Right lobe of liver (tissue), 4 donors: ENCODE measurements at regions not wholly inside any gene's neighbourhood (a gene's known extent, or its start where the extent isn't known, plus 50 kb on each side); places are given as distances from the start of the nearest gene placed in this dataset.

Experiments
- POLR2A ChIP-seq: fragments of 450-650 bp; IDR thresholded peaks from one replicate; pipeline ENCODE4 v1.6.1; 2017; ENCODE audit warnings: antibody characterized with exemption, mild to moderate bottlenecking
- TF ChIP-seq, protein P1 (sequence below), 4 donors: fragments of 200-600 bp in 3 of 4; fragments of 450-650 bp in 1 of 4; IDR thresholded peaks; one replicate each; pipeline versions ENCODE4 v1.5.1 to v1.8.0; 2016 to 2022; ENCODE audit warnings: antibody characterized with exemption in 4 of 4, mild to moderate bottlenecking in 2 of 4
- donor health status: DM: no; HTN: no; CAD: no.
- donor health status: DM: no; HTN: no; CAD: no.
- donor health status: DM: no; HTN: yes; CAD: no.

DNA sequence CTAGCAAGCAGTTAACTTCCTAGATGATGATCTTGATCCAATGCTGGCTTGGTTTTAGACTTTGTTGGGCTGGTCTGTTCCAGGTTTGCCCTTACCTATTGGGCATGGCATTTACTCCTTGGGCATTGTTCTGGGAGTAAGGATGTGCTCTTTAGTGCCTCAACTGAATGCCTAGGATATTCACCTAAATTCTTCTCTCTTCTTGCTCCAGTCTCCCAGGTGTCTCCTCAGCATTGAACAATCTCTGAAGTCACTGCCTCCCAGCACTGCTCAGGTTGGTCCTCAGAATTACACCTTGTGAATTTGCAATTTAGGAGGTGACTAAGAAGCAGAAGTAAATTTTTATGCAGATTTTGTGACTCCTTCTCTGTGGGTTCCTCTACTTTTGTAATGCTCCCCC is 307.7 kb upstream of the COL3A1 start:
- TF ChIP-seq, protein P1, sequence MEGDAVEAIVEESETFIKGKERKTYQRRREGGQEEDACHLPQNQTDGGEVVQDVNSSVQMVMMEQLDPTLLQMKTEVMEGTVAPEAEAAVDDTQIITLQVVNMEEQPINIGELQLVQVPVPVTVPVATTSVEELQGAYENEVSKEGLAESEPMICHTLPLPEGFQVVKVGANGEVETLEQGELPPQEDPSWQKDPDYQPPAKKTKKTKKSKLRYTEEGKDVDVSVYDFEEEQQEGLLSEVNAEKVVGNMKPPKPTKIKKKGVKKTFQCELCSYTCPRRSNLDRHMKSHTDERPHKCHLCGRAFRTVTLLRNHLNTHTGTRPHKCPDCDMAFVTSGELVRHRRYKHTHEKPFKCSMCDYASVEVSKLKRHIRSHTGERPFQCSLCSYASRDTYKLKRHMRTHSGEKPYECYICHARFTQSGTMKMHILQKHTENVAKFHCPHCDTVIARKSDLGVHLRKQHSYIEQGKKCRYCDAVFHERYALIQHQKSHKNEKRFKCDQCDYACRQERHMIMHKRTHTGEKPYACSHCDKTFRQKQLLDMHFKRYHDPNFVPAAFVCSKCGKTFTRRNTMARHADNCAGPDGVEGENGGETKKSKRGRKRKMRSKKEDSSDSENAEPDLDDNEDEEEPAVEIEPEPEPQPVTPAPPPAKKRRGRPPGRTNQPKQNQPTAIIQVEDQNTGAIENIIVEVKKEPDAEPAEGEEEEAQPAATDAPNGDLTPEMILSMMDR (IDR thresholded peaks at IDR 0.05): no peak
- no peak for TF ChIP-seq POLR2A
